Naive thymus-derived CD4-positive, alpha-beta T cell (primary cell): ENCODE measurements at regions not wholly inside any gene's neighbourhood (a gene's known extent, or its start where the extent isn't known, plus 50 kb on each side); places are given as distances from the start of the nearest gene placed in this dataset.

Source experiments
- ATAC-seq: fragments of 150-1000 bp; cut with Tn5 transposase; 2 replicates; pipeline ENCODE4 v1.10.0; 2021; ENCODE audit warnings: mild to moderate bottlenecking, moderate library complexity
- CTCF ChIA-PET: fragments of 350-600 bp; sonication (Branson Sonifier 250); formaldehyde crosslinking; loops from one replicate; lab custom pipeline; 2021; ENCODE audit warnings: antibody characterized with exemption; lab: Charles Lee
- POLR2A ChIA-PET: fragments of 350-600 bp; sonication (Branson Sonifier 250); formaldehyde crosslinking; loops from one replicate; lab custom pipeline; 2021; ENCODE audit warnings: antibody characterized with exemption, inconsistent platforms; lab: Charles Lee
- DNase-seq, 9 donors: peaks; one replicate each; pipeline versions ENCODE4 v3.0.0 to v3.0.0-alpha.2; 2020 to 2022; ENCODE audit warnings: mixed read lengths in 1 of 9
- H3K27ac ChIP-seq: one replicate; pipeline ENCODE4 v1.7.0; 2013; ENCODE audit warnings: mild to moderate bottlenecking, low read depth, low read length, moderate library complexity
- H3K27me3 ChIP-seq, 2 donors: one replicate each; pipeline ENCODE4 v1.7.0; 2013; ENCODE audit warnings: low read length in 2 of 2, mild to moderate bottlenecking in 2 of 2, moderate library complexity in 2 of 2; ENCODE audit not compliant: control insufficient read depth in 2 of 2, insufficient read depth in 2 of 2
- H3K36me3 ChIP-seq, 3 experiments: 1 replicate in 2 of 3; 2 replicates in 1 of 3; pipeline ENCODE4 v1.7.0; 2013; ENCODE audit warnings: low read length in 3 of 3, mild to moderate bottlenecking in 3 of 3, moderate library complexity in 1 of 3; ENCODE audit not compliant: insufficient read depth in 3 of 3, control insufficient read depth in 2 of 3
- H3K4me1 ChIP-seq, 2 donors: one replicate each; pipeline ENCODE4 v1.7.0; 2013; ENCODE audit warnings: low read length in 2 of 2, mild to moderate bottlenecking in 2 of 2, moderate library complexity in 1 of 2; ENCODE audit not compliant: control insufficient read depth in 2 of 2, insufficient read depth in 2 of 2
- H3K4me3 ChIP-seq: 2 replicates; pipeline ENCODE4 v1.7.0; 2013; ENCODE audit warnings: mild to moderate bottlenecking, low read length
- H3K9me3 ChIP-seq, 3 experiments: 1 replicate in 2 of 3; 2 replicates in 1 of 3; pipeline ENCODE4 v1.7.0; 2013; ENCODE audit warnings: low read length in 3 of 3; ENCODE audit not compliant: control insufficient read depth in 2 of 3
- H3K27ac Mint-ChIP-seq, 9 donors: one replicate each; pipeline ENCODE4 v1.8.0; 2020 to 2022; ENCODE audit warnings: mixed read lengths in 9 of 9, mild to moderate bottlenecking in 8 of 9, moderate library complexity in 5 of 9, inconsistent platforms in 2 of 9
- H3K27me3 Mint-ChIP-seq, 5 donors: one replicate each; pipeline ENCODE4 v1.8.0; 2021 to 2022; ENCODE audit warnings: mixed read lengths in 5 of 5, mild to moderate bottlenecking in 1 of 5
- H3K36me3 Mint-ChIP-seq, 5 donors: one replicate each; pipeline ENCODE4 v1.8.0; 2020 to 2022; ENCODE audit warnings: mixed read lengths in 5 of 5, mild to moderate bottlenecking in 3 of 5, inconsistent platforms in 1 of 5
- H3K4me1 Mint-ChIP-seq, 7 donors: one replicate each; pipeline ENCODE4 v1.8.0; 2020 to 2022; ENCODE audit warnings: mixed read lengths in 7 of 7, mild to moderate bottlenecking in 3 of 7, inconsistent platforms in 1 of 7
- H3K4me3 Mint-ChIP-seq, 10 donors: one replicate each; pipeline ENCODE4 v1.8.0; 2020 to 2022; ENCODE audit warnings: mild to moderate bottlenecking in 10 of 10, mixed read lengths in 10 of 10, moderate library complexity in 6 of 10, inconsistent platforms in 2 of 10
- H3K9me3 Mint-ChIP-seq, 11 donors: one replicate each; pipeline ENCODE4 v1.8.0; 2020 to 2022; ENCODE audit warnings: mixed read lengths in 11 of 11, mild to moderate bottlenecking in 4 of 11, inconsistent platforms in 1 of 11, moderate library complexity in 1 of 11
- intact Hi-C, 2 donors: fragments of 100-400 bp; cut with micrococcal nuclease; formaldehyde crosslinking; loops; one replicate each; pipeline ENCODE4 v1.15.1; 2023

- H3K4me1 ChIP-seq = no peaks in the 10 kb centered on the region
- no peak overlapping the region for H3K4me3 ChIP-seq
- no peaks in the 10 kb centered on the region for H3K27me3 ChIP-seq
- no peaks in the 10 kb centered on the region for H3K36me3 Mint-ChIP-seq
- no peaks in the 10 kb centered on the region for H3K27me3 Mint-ChIP-seq
- no peak overlapping the region for H3K27ac Mint-ChIP-seq
- no peak overlapping the region for H3K4me3 Mint-ChIP-seq
- H3K36me3 ChIP-seq = no peaks in the 10 kb centered on the region
- intact Hi-C loops = no loop called here
- DNase-seq (no peak), ATAC-seq (no peak)
- ChIA-PET CTCF (no interaction called here), POLR2A (no interaction called here)
- no peaks in the 10 kb centered on the region for H3K9me3 ChIP-seq
- peaks cover 0 to 1% (median 0%) of the 10 kb centered on the region in 7 donors for H3K4me1 Mint-ChIP-seq
- H3K27ac ChIP-seq = no peak overlapping the region
- no peaks in the 10 kb centered on the region for H3K9me3 Mint-ChIP-seq
Measured at GRCh38 chr9:88685966-88686365, 151.0 kb downstream of the NXNL2 start.

GRCh38 chr9:88689509-88690298, 154.7 kb downstream of the NXNL2 start:
- intact Hi-C loops = no loop called here
- no peaks in the 10 kb centered on the region for H3K9me3 ChIP-seq
- Mint-ChIP-seq H3K4me3 (no peak overlapping the region), H3K9me3 (peaks cover 0 to 8% (median 4%) of the 10 kb centered on the region in 11 donors), H3K36me3 (peaks cover 0 to 5% (median 0%) of the 10 kb centered on the region in 5 donors), H3K27me3 (peaks cover 0 to 17% (median 16%) of the 10 kb centered on the region in 5 donors), H3K27ac (no peak overlapping the region), H3K4me1 (peaks cover 0 to 1% (median 0%) of the 10 kb centered on the region in 7 donors)
- no peak overlapping the region for H3K27ac ChIP-seq
- ChIA-PET POLR2A (no interaction called here), CTCF (no interaction called here)
- no peak for ATAC-seq
- H3K36me3 ChIP-seq = no peaks in the 10 kb centered on the region
- no peaks in the 10 kb centered on the region for H3K4me1 ChIP-seq
- H3K27me3 ChIP-seq = no peaks in the 10 kb centered on the region
- H3K4me3 ChIP-seq = no peak overlapping the region
- no peak for DNase-seq

- ATAC-seq (no peak), DNase-seq (no peak)
- H3K4me3 ChIP-seq = no peak overlapping the region
- no peak overlapping the region for H3K27ac ChIP-seq
- ChIA-PET POLR2A (no interaction called here), CTCF (no interaction called here)
- Mint-ChIP-seq H3K27me3 (peaks cover 3 to 23% (median 17%) of the 10 kb centered on the region in 5 donors), H3K4me3 (no peak overlapping the region), H3K36me3 (peaks cover 0 to 5% (median 0%) of the 10 kb centered on the region in 5 donors), H3K27ac (no peak overlapping the region), H3K4me1 (peaks cover 0 to 1% (median 0%) of the 10 kb centered on the region in 7 donors), H3K9me3 (peaks cover 0 to 10% (median 4%) of the 10 kb centered on the region in 11 donors)
- H3K36me3 ChIP-seq = no peaks in the 10 kb centered on the region
- no peaks in the 10 kb centered on the region for H3K9me3 ChIP-seq
- intact Hi-C loops = no loop called here
- no peaks in the 10 kb centered on the region for H3K4me1 ChIP-seq
- H3K27me3 ChIP-seq = no peaks in the 10 kb centered on the region
Measured at GRCh38 chr9:88690628-88691027, 155.7 kb downstream of the NXNL2 start.

- no peak overlapping the region for H3K4me3 Mint-ChIP-seq
- H3K4me1 Mint-ChIP-seq = peaks cover 0 to 1% (median 0%) of the 10 kb centered on the region in 7 donors
- POLR2A ChIA-PET = no interaction called here
- no peaks in the 10 kb centered on the region for H3K36me3 ChIP-seq
- DNase-seq = no peak
- ATAC-seq = no peak
- H3K4me3 ChIP-seq = no peak overlapping the region
- CTCF ChIA-PET = no interaction called here
- H3K9me3 ChIP-seq = no peaks in the 10 kb centered on the region
- intact Hi-C loops = no loop called here
- peaks cover 0 to 5% (median 0%) of the 10 kb centered on the region in 5 donors for H3K36me3 Mint-ChIP-seq
- H3K27ac Mint-ChIP-seq = no peak overlapping the region
- H3K27me3 Mint-ChIP-seq = peaks cover 3 to 23% (median 17%) of the 10 kb centered on the region in 5 donors
- H3K9me3 Mint-ChIP-seq = peaks cover 0 to 10% (median 4%) of the 10 kb centered on the region in 11 donors
- H3K27ac ChIP-seq = no peak overlapping the region
- no peaks in the 10 kb centered on the region for H3K27me3 ChIP-seq
- no peaks in the 10 kb centered on the region for H3K4me1 ChIP-seq
Measured at GRCh38 chr9:88691091-88691490, 156.1 kb downstream of the NXNL2 start.

- Mint-ChIP-seq H3K27me3 (peaks cover 3 to 23% (median 17%) of the 10 kb centered on the region in 5 donors), H3K27ac (no peak overlapping the region), H3K4me1 (no peaks in the 10 kb centered on the region), H3K9me3 (peaks cover 0 to 11% (median 4%) of the 10 kb centered on the region in 11 donors), H3K36me3 (peaks cover 0 to 5% (median 0%) of the 10 kb centered on the region in 5 donors), H3K4me3 (no peak overlapping the region)
- no peak overlapping the region for H3K4me3 ChIP-seq
- no peak overlapping the region for H3K27ac ChIP-seq
- H3K9me3 ChIP-seq = no peaks in the 10 kb centered on the region
- intact Hi-C loops = no loop called here
- ATAC-seq (no peak), DNase-seq (no peak)
- POLR2A ChIA-PET = no interaction called here
- CTCF ChIA-PET = no interaction called here
- H3K27me3 ChIP-seq = no peaks in the 10 kb centered on the region
- H3K36me3 ChIP-seq = no peaks in the 10 kb centered on the region
- H3K4me1 ChIP-seq = no peaks in the 10 kb centered on the region
Measured at GRCh38 chr9:88691811-88692210, 156.8 kb downstream of the NXNL2 start.

GRCh38 chr9:88692827-88693226, 157.8 kb downstream of the NXNL2 start:
- Mint-ChIP-seq H3K9me3 (peaks cover 0 to 11% (median 4%) of the 10 kb centered on the region in 11 donors), H3K27ac (no peak overlapping the region)

GRCh38 chr9:88694625-88695024, 159.6 kb downstream of the NXNL2 start:
- POLR2A ChIA-PET = no interaction called here
- no peak overlapping the region for H3K4me3 ChIP-seq
- Mint-ChIP-seq H3K27me3 (peaks cover 3 to 36% (median 22%) of the 10 kb centered on the region in 5 donors), H3K36me3 (peaks cover 0 to 5% (median 0%) of the 10 kb centered on the region in 5 donors), H3K9me3 (peaks cover 0 to 16% (median 4%) of the 10 kb centered on the region in 11 donors), H3K4me1 (no peaks in the 10 kb centered on the region), H3K4me3 (no peak overlapping the region), H3K27ac (no peak overlapping the region)
- no peak overlapping the region for H3K27ac ChIP-seq
- DNase-seq (no peak), ATAC-seq (no peak)
- H3K27me3 ChIP-seq = no peaks in the 10 kb centered on the region
- H3K36me3 ChIP-seq = no peaks in the 10 kb centered on the region
- intact Hi-C loops = no loop called here
- H3K4me1 ChIP-seq = no peaks in the 10 kb centered on the region
- CTCF ChIA-PET = no interaction called here
- H3K9me3 ChIP-seq = no peaks in the 10 kb centered on the region

More at GRCh38 chr9:88692827-88693226, 157.8 kb downstream of the NXNL2 start:
- peaks cover 0 to 5% (median 0%) of the 10 kb centered on the region in 5 donors for H3K36me3 Mint-ChIP-seq
- POLR2A ChIA-PET = no interaction called here
- Histone ChIP-seq H3K4me3 (no peak overlapping the region), H3K27me3 (no peaks in the 10 kb centered on the region), H3K9me3 (no peaks in the 10 kb centered on the region), H3K4me1 (no peaks in the 10 kb centered on the region), H3K36me3 (no peaks in the 10 kb centered on the region), H3K27ac (no peak overlapping the region)
- ATAC-seq = no peak
- CTCF ChIA-PET = no interaction called here
- H3K4me3 Mint-ChIP-seq = no peak overlapping the region
- H3K27me3 Mint-ChIP-seq = peaks cover 3 to 25% (median 17%) of the 10 kb centered on the region in 5 donors
- intact Hi-C loops = no loop called here
- DNase-seq = no peak
- H3K4me1 Mint-ChIP-seq = no peaks in the 10 kb centered on the region
